HG03354 (cell line): ENCODE measurements at regions not wholly inside any gene's neighbourhood (a gene's known extent, or its start where the extent isn't known, plus 50 kb on each side); places are given as distances from the start of the nearest gene placed in this dataset.

Experiments
- ATAC-seq: cut with Tn5 transposase; IDR thresholded peaks from one replicate; pipeline ENCODE4 v1.9.1; 2021; ENCODE audit warnings: mild to moderate bottlenecking; ENCODE audit not compliant: unreplicated experiment, poor library complexity, severe bottlenecking

DNA sequence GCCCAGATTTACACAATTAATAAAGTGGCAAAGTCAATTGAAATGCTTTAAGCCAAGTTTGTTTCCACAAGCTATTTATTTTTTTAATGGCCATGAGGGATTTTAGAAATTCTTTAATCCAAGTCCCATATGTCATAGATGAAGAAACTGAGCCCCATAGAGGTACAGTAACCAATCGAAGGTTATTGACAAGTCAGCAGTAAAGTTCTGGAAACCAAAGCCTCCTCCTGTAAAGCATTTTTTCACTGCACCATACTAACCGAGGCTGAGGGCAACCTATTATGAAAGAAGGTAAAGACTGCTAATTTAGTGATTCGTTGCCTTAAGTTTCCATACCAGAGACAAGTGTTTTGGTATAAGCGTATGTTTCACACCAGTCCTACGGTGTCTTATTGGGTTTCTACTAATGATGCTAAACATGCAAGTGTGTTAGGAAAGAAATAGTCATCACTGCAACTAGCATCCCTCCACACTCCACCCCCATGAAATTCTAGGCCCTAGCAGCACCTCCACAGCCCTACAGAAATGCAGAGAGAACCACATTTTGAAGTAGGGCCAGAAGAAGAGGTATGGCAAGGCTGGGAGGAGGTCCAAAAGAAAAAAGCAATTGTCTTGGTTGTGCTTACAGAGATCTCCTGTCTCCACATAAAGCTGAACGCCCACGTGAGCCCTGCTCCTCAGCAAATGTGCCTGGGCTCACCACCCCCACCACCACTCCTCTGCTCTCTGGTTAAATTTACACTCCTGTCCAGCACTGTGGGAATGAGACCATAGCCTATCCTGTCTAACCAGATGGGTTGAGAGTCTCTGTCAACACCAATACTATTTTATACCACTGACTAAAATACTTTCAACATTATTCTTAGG is 271.1 kb upstream of the G2E3 start:
- ATAC-seq, result no peak

DNA sequence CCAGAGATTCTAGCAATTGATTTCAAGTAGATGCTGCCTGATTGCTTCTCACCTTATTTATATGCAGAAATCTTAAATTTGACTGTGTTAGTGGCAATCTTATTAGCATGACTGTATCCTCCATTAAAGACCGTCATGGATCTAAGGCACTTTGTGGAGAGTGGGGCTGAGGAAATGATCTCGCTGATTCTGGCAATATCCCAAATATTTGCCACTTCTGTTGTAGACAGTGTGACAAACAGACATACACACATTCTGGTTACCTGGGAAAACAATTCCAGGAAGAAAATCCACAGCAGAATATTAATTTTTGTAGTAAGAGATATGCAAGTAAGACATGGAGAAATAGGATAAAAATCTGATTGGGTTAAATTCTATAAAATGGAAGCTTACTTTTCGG is 269.0 kb upstream of the G2E3 start:
- no peak for ATAC-seq

DNA sequence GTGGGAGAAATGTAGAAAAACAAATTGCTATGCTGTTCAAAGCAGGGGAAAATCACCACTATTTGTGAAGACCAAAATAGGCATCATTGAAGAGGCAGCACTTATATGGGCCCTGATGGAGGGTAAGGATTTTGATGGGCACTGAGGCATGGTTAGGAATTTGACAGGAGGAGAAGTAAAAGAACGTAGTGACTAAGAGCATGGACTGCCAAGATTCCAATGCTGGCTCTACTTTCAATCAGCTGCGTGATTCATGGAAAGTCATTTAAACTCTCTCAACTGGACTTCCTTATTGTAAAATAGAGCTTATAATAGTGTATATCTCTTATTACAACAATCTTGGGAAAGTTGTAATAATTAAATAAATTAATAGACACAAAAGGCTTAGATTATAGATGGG is 267.7 kb upstream of the G2E3 start:
- no peak for ATAC-seq

DNA sequence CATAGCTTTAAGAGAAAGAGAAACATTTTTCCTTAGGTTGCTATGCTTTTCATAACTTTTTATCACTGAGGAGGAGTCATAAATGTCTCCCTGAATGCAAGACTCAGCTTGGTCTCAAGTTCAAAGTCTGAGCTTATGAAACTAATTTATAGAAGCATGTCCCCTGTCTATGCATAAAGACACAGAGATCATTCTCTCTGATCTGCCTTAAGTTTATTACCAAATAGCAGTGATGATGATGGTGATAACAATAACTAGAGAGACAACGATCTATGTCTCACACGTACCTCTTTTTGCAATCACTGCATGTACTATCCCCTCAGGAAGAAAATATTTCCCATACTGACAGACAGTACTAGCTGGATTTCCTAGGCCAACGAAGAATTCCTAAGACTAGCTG is 266.4 kb upstream of the G2E3 start:
- no peak for ATAC-seq

DNA sequence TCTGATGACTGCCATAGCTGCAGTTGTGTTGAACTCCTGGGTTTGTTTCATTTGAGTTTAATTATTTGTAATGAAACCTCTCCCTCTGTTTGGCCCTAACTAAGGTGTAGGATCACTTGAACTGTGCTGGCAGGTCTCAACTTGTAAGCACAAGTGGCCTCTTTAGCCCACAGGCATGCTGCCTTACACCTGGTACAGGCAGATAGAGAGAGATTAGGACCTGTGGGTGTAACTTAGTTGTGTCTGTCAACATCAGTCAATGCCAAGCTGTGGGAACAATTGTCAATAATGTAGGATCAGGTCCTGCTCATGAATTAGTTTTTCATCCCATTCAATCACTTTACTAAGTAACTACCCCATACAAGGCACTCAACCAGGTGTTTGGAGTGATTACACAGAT is 263.0 kb upstream of the G2E3 start:
- no peak for ATAC-seq

DNA sequence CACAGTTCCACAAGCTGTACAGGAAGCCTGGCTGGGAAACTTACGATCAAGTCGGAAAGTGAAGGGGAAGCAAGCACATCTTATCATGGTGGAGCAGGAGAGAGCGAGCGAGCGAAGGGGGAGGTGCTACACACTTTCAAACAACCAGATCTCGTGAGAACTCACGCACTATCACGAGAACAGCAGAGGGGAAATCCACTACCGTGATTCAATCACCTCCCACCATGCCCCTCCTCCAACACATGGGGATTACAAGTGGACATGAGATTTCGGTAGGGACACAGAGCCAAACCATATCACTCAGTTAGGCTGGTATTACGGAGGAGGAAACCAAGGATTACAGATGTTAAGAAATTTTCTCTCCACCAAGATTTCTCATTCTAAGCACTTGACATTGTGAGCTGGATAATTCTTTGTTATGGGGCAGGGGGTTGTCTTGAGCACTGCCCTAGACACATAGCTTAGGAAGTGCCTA is 262.0 kb upstream of the G2E3 start:
- no peak for ATAC-seq

DNA sequence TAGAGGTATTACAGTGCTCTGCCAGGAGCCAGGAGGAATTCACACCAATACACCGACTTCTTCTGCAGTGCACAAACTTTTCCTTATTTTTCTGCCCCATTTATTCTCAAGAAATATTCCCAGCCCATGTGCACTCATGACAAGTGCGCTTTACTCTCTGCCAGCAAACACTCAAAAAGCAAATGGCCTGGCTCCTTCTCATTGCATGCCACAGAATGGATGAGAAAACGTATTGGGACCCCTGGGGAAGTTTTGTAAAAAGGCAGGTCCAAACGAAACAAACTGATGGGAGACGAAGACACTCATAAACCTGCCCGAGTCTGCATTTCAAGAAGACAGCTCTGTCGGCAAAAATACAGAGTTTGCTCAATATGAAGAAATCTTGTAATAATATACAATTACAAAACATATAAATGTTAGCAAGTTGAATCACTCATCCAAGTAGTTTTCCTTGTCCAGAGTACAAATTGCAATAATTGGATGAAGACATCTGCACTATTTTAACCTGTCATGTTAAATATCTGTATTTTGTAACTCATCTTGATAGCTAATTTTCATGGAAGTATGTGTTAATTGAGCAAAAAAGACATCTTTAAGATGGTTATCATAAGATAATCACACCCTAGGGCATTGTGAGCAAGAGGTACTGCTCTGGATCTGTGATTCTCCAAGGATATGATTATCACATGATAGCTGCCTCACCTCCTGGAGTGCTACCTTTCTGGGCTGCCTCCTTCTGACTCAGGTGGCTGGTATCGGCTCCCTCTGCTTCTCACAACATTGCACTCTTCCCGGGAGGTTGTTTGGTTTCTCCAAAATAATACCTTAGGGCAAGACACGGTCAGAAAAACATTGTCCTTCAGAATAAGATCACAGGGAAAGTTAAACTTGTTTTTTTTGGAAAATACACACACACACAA is 260.8 kb upstream of the G2E3 start:
- ATAC-seq, result no peak

DNA sequence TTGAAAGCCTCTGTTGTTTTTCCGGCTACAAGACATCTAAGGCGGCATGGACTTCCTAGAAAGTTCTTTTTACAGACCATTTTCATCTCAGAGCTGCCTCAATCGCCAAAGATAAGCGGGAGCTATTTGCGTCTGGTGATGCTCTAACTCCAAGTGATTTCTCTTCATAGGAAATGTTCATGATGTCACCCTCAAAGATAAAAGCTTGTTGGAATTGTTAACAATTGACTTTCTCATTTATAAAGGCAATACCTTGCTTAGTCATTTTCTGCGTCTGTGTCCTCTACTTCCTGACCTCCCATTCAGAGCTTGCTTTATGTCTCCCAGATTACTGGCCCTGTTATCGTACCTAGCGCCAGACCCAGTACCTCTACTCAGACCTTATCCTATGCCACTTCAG is 259.0 kb upstream of the G2E3 start:
- no peak for ATAC-seq

DNA sequence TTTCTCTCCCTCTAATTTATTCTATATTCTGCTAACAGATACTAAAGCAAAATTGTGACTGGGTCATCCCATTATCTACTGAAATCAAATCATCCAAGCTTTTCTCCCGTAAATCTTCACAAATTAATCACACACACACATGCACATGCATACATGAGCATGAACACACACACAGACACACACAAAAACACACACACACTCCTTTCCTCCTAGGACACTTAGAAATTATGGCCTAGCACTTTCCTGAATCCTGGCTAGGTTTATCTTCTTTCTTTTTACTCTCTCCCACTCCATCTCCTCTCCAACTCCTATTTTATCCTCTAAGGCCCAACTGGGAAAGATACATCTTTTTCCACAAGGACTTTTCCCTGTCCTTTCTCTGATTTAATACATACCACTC is 255.6 kb upstream of the G2E3 start:
- no peak for ATAC-seq

DNA sequence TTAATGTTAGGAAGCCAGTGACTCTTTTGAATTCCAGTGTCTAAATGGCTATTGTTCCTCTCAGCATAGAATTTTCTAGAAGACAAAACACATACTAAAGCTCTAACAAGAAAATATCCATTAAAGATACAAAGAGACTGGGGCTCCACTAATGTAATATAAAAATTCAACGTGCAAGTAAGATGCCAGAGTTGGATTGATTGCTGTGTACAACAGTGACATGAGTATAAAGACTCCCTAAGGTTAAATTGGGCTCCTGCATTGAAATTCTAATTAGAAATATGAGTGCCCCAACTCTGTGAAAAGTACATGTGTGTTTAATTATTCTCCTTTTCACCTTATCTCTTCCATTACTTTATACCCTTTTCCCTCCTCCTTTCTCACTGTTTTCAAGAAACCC is 253.6 kb upstream of the G2E3 start:
- ATAC-seq, result no peak

DNA sequence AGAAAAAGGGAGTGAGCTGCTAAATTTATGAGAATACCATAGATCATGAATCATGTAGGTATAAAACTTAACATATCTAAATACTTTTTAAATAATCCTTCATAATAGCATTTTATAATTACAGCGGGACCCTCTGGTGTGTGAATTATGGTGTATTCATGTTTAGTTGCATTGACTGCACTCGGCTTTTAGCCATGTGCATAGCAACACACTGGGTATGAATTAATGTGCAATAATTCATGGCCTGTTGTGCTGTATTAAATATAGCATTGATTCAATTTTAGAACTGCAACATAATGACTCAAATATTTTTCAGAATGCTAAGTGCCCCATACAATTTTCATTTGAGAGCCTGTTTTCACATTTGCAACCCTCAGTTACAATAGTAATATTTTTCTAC is 249.6 kb upstream of the G2E3 start:
- no peak for ATAC-seq

DNA sequence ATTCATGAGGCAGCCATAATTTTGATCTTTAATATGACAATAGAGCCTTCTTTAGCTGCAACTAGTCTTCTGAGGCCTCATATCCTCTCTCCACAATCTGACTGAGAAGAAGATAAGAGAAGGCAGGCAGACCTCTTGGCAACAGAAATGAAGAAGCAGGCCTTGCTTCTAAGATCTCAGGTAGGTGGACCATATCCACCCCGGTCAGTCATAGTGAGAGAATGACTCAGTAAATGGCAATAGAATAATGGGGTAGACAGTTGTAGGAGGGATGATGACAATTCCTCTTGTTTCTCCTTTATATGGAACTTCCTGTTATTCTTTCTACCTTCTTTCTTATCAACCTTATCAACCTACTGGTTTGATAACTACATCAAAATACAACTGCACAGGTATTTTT is 246.7 kb upstream of the G2E3 start:
- no peak for ATAC-seq

DNA sequence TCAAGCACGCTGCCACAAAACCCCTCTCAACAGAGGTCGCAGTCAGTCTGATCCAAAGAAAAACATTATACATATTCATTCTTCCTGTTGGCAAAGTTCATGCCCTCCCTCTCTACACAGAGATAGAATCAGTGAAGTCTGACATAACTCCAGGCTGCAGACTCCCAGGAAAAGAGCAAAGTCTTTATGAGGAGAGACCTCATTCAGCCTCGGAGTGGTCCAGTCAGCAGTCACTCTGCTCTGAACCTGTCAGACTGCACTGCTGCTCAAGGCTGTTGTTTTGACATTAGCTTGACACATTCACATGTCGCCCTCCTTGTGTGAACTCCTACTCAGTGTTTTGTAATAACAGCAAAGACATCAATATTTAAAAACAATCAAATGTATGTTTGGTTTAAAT is 241.2 kb upstream of the G2E3 start:
- no peak for ATAC-seq

DNA sequence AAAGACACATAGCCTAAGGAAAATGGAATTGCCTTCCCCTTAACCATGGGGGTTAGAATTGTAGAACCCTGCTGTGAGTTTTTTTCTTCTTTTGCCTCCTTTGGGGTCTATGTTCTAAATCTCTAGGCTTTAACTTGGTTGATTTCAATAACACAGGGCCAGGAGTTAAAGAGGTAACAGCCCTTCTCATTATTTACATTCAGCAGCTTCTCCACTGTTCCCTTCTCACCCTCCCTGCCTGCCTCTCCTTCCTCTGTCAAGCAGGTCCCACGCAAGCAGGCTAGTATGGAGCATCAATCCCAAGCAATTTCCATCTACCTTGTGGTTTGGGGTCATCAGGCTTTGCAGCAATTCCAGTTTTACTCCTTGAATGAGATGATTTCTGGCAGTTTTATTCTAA is 236.1 kb upstream of the G2E3 start:
- ATAC-seq, result no peak

DNA sequence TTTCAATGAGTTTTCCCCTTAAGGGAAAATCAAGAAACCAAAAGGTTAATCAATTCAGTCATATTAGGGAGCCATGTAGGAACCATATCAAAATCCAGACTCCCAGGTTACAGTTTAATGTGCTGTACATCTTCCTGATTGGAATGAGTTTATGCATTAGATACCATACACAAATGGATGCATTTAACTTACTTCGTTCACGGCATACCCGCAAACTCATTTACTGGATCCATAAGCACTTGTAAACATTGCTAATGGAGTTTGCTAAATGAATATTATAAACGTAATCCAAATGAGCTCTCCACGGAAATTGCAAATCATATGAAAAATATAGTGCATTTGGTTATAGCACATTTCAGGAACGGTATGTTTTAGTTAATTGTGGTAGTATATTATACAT is 228.9 kb upstream of the G2E3 start:
- ATAC-seq, result no peak

DNA sequence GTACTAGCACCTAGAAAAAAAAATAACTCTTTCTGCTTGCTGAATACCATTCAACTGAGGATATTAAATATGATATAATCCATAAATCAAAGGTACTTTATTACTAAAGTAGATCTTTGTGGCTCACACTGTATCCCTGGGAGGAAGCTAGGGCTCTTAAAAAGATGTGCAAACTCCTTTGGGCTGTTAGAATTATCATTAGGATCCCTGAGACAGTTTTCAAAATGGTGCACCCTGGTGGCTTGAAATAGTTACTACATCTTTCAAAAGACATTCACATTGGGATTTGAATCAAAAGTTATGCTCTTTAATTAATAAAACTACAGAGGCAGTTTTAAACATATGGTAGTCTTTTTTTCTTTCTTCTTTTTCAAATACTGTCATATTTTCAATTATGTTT is 228.5 kb upstream of the G2E3 start:
- ATAC-seq, result no peak

DNA sequence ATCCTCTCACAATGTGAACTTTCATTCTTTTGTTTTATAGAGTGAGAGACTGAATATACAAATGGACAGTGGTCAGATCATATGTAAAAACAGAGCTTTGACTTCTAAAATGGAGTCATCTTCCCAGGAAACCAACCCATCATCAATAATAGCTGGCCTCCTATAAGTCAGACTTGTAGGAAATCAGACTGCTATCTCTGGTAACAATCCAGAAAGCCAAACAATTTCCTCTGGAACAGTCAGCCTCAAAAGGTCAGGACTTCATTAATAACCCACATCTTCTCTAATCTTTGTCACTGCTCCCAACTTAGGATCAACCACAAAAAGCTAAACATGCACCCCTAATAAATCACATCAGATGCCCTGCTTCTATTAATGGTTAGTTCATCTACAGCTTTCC is 227.9 kb upstream of the G2E3 start:
- no peak for ATAC-seq

DNA sequence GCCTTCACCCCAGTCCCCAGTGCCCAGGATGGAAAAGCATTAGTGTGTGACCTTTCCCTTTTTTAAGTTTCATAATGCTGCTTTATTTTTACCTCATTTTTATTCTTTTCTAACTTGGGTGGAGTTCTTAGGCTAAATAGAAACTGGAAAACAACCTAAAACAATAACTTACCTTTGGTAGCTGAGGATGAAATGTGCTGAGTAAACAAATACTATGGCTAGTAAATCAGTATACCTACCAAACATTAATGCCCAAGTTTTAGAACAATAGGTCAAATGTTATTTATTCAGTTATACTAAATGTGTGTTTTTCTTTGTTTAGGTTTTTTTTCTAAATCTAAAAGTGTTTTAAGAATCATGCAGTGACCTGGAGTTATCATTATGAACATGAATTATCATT is 226.6 kb upstream of the G2E3 start:
- ATAC-seq, result no peak

DNA sequence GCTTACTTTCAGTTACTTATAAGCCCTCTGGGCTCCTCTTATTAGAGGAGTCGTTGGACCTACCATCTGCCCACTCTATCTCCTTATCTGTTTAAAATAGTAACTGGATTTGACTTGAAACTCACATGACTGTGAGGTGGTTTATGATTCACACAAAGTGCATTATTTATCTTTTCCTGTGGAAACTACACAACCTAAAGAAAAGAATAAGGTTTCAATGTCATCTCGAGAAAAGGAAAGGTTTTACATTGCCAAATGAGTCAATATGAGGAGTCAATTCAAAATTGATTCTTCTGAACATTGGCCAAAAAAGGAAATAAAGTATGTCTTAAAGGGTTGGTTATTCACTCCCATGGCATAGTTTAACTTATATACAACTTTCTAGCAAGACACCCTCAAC is 225.0 kb upstream of the G2E3 start:
- no peak for ATAC-seq

DNA sequence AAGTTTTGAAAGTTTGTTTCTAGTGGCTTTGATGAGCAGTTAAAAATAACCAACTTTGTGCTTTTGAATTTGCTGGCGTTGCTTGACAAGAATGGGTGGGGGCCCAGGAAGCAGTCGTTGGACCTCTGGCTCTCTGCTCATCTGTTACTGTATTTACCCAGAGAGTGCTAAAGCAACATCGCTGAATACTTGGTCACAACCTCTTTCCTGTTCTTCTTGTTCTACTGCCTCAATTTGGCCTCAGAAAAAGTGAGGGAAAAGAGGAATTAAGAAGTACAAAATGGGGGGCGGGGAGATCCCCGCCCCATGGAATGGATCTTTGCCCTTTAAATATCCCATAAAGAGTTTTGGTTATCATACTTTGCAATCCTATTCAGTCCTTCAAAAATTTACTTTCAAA is 221.5 kb upstream of the G2E3 start:
- no peak for ATAC-seq

DNA sequence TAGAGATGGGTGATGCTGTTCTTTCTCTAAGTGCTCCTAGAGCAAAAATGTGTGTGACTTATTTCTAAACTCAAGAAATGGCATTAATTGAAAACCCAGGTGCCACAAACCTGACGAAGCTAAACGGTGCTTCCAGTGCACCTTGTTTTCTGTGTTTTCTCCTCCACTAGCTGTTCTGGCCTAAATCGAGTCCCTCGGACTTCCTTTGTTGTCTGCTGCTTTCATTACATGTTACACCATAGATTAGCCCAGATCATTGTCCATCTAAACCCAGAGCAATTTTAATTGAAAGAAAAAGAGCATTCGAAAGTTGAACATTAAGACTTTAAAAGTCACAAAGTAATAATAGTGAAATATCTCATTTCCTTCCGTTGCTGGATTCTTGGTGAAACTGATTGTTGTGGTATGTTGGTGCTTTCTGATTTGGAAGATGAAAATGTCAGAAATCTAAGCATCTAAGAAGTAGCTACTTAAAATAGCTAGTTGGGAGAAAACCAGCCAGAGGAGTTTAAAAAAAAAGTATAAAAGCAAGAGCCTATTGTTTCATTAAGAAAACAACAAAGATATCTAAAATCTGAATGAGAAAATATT is 219.6 kb upstream of the G2E3 start:
- no peak for ATAC-seq
